WTC11 (cell line): ENCODE measurements at regions not wholly inside any gene's neighbourhood (a gene's known extent, or its start where the extent isn't known, plus 50 kb on each side); places are given as distances from the start of the nearest gene placed in this dataset.

Source experiments
- ATAC-seq: fragments of 200-7000 bp; cut with Tn5 transposase; 2 replicates; pipeline ENCODE4 v1.10.0; 2021; ENCODE audit warnings: mild to moderate bottlenecking, moderate library complexity
- CTCF ChIA-PET: fragments of 300-600 bp; sonication (Branson Sonifier 250); formaldehyde crosslinking; loops from one replicate; lab custom pipeline; 2021; ENCODE audit warnings: antibody characterized with exemption; lab: Charles Lee
- POLR2A ChIA-PET: fragments of 350-600 bp; sonication (Branson Sonifier 250); formaldehyde crosslinking; loops from one replicate; lab custom pipeline; 2021; ENCODE audit warnings: antibody characterized with exemption; lab: Charles Lee
- DNase-seq: peaks from one replicate; pipeline ENCODE4 v3.0.0; 2021; ENCODE audit warnings: low spot score
- H3K27ac Mint-ChIP-seq: 2 replicates; pipeline ENCODE4 v1.8.0; 2021; ENCODE audit warnings: mixed read lengths
- H3K27me3 Mint-ChIP-seq: 2 replicates; pipeline ENCODE4 v1.8.0; 2021; ENCODE audit warnings: low read depth, mild to moderate bottlenecking, moderate library complexity, mixed read lengths
- H3K36me3 Mint-ChIP-seq: 2 replicates; pipeline ENCODE4 v1.8.0; 2021; ENCODE audit warnings: mixed read lengths
- H3K4me1 Mint-ChIP-seq: 2 replicates; pipeline ENCODE4 v1.8.0; 2022; ENCODE audit warnings: mixed read lengths
- H3K4me3 Mint-ChIP-seq: 2 replicates; pipeline ENCODE4 v1.8.0; 2021; ENCODE audit warnings: mild to moderate bottlenecking, moderate library complexity, mixed read lengths
- H3K9me3 Mint-ChIP-seq: 2 replicates; pipeline ENCODE4 v1.8.0; 2021; ENCODE audit warnings: mixed read lengths
- ATF1 ChIP-seq: sonication (generic); formaldehyde crosslinking; IDR thresholded peaks from 2 replicates; pipeline ENCODE4 v1.8.1; 2023; ENCODE audit warnings: mild to moderate bottlenecking, moderate library complexity, missing genetic modification reagents
- ATF6 ChIP-seq: sonication (generic); formaldehyde crosslinking; IDR thresholded peaks from 2 replicates; pipeline ENCODE4 v1.8.1; 2023; ENCODE audit warnings: mild to moderate bottlenecking, missing genetic modification reagents
- CDX4 ChIP-seq: fragments of 250-450 bp; sonication (Bioruptor Pico); IDR thresholded peaks from 2 replicates; pipeline ENCODE4 v1.9.0; 2021; ENCODE audit warnings: moderate library complexity, mild to moderate bottlenecking, inconsistent platforms, borderline replicate concordance
- FOXJ3 ChIP-seq: sonication (generic); formaldehyde crosslinking; IDR thresholded peaks from 2 replicates; pipeline ENCODE4 v1.9.0; 2021; ENCODE audit warnings: missing genetic modification reagents, mild to moderate bottlenecking, borderline replicate concordance
- FOXK1 ChIP-seq: sonication (generic); formaldehyde crosslinking; IDR thresholded peaks from 2 replicates; pipeline ENCODE4 v1.8.0; 2022; ENCODE audit warnings: mild to moderate bottlenecking, moderate library complexity, missing genetic modification reagents
- GTF2I ChIP-seq: fragments of 250-450 bp; sonication (Bioruptor Pico); conservative IDR thresholded peaks from 2 replicates; pipeline ENCODE4 v1.4.0; 2021; ENCODE audit warnings: mild to moderate bottlenecking
- MYBL2 ChIP-seq: sonication (generic); formaldehyde crosslinking; IDR thresholded peaks from 2 replicates; pipeline ENCODE4 v1.8.1; 2023; ENCODE audit warnings: mild to moderate bottlenecking, moderate library complexity, missing genetic modification reagents
- PREB ChIP-seq: sonication (generic); formaldehyde crosslinking; IDR thresholded peaks from 2 replicates; pipeline ENCODE4 v1.8.1; 2022; ENCODE audit warnings: mild to moderate bottlenecking, missing genetic modification reagents, moderate library complexity, borderline replicate concordance
- RELA ChIP-seq: sonication (generic); formaldehyde crosslinking; IDR thresholded peaks from 2 replicates; pipeline ENCODE4 v1.8.1; 2022; ENCODE audit warnings: missing genetic modification reagents, mild to moderate bottlenecking, borderline replicate concordance
- TP53 ChIP-seq: sonication (generic); formaldehyde crosslinking; IDR thresholded peaks from 2 replicates; pipeline ENCODE4 v1.8.1; 2023; ENCODE audit warnings: mild to moderate bottlenecking, missing genetic modification reagents
- ZBTB21 ChIP-seq: sonication (generic); formaldehyde crosslinking; IDR thresholded peaks from 2 replicates; pipeline ENCODE4 v1.8.1; 2023; ENCODE audit warnings: mild to moderate bottlenecking, missing genetic modification reagents, borderline replicate concordance
- ZNF138 ChIP-seq: sonication (generic); formaldehyde crosslinking; conservative IDR thresholded peaks from 2 replicates; pipeline ENCODE4 v1.8.1; 2022; ENCODE audit warnings: mild to moderate bottlenecking, moderate library complexity, missing genetic modification reagents
- ZNF425 ChIP-seq: fragments of 250-450 bp; sonication (Bioruptor Pico); conservative IDR thresholded peaks from 2 replicates; pipeline ENCODE4 v1.9.0; 2021; ENCODE audit warnings: mild to moderate bottlenecking
- TF ChIP-seq, protein P1 (sequence below): sonication (generic); formaldehyde crosslinking; IDR thresholded peaks from 2 replicates; pipeline ENCODE4 v1.8.1; 2022; ENCODE audit warnings: mild to moderate bottlenecking, moderate library complexity, missing genetic modification reagents
- TF ChIP-seq, protein P2 (sequence below): sonication (generic); formaldehyde crosslinking; IDR thresholded peaks from 2 replicates; pipeline ENCODE4 v1.8.1; 2022; ENCODE audit warnings: missing genetic modification reagents, borderline replicate concordance
- TF ChIP-seq, protein P3 (sequence below): fragments of 200-600 bp; IDR thresholded peaks from 2 replicates; pipeline ENCODE4 v1.8.0; 2022; ENCODE audit warnings: antibody characterized with exemption
- TF ChIP-seq, protein P4 (sequence below): fragments of 250-450 bp; sonication (Bioruptor Pico); IDR thresholded peaks from 2 replicates; pipeline ENCODE4 v2.1.2; 2022; ENCODE audit warnings: mild to moderate bottlenecking, moderate library complexity
- TF ChIP-seq, protein P5 (sequence below): sonication (generic); formaldehyde crosslinking; IDR thresholded peaks from 2 replicates; pipeline ENCODE4 v1.8.0; 2023; ENCODE audit warnings: missing genetic modification reagents
- TF ChIP-seq, protein P6 (sequence below): sonication (generic); formaldehyde crosslinking; IDR thresholded peaks from 2 replicates; pipeline ENCODE4 v1.8.1; 2022; ENCODE audit warnings: low read depth, missing genetic modification reagents, borderline replicate concordance

- TF ChIP-seq PREB (CRISPR knock-in tag) (no peak), ATF1 (CRISPR knock-in tag) (no peak)
These were observed 103.9 kb downstream of the METRNL start (continued) for GRCh38 chr17:83183145-83183948.

DNA sequence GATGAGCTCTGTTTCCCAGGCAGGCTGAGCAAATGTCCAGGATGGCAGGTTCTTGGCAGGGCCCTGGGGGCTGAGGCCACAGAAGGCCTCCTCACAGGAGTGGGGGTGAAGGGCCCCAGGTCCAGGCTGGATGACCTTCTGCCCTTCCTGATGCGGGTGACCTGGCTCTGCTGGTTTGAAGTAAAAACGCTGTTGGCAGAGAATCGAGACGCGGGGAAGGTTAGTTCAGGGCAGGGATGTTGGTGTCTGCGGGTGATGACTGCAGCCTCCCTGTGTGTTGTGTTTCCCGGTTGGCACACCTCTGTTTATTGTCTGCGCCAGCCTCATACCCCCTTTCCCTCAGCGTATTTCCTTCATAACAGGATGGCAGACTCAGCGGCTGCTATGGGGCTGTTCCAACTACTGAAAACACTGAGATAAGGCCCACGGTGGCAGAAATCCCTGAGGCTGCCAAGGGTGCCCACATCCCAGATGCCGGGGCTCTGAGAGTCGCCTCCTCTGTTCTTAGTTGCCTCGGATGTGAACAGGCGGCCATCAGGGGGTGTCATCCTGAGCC lies 104.6 kb downstream of the METRNL start:
- Mint-ChIP-seq H3K27ac (no peak overlapping the region), H3K27me3 (peaks cover 5% of the 10 kb centered on the region; the same call in 1 of the 2 replicates), H3K4me3 (no peak overlapping the region), H3K9me3 (peaks cover 23% of the 10 kb centered on the region), H3K36me3 (no peaks in the 10 kb centered on the region), H3K4me1 (no peaks in the 10 kb centered on the region)
- no peak for DNase-seq
- ATAC-seq, result no peak
- CTCF ChIA-PET, result no interaction called here
- POLR2A ChIA-PET, result no interaction called here
- no peak for TF ChIP-seq TP53
- no peak for TF ChIP-seq FOXJ3
- TF ChIP-seq CDX4 (CRISPR knock-in tag), result no peak
- TF ChIP-seq, protein P1, sequence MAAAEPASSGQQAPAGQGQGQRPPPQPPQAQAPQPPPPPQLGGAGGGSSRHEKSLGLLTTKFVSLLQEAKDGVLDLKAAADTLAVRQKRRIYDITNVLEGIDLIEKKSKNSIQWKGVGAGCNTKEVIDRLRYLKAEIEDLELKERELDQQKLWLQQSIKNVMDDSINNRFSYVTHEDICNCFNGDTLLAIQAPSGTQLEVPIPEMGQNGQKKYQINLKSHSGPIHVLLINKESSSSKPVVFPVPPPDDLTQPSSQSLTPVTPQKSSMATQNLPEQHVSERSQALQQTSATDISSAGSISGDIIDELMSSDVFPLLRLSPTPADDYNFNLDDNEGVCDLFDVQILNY (CRISPR knock-in tag), result no peak
- TF ChIP-seq GTF2I, result no peak
- TF ChIP-seq ATF6 (CRISPR knock-in tag), result no peak
- TF ChIP-seq, protein P2, sequence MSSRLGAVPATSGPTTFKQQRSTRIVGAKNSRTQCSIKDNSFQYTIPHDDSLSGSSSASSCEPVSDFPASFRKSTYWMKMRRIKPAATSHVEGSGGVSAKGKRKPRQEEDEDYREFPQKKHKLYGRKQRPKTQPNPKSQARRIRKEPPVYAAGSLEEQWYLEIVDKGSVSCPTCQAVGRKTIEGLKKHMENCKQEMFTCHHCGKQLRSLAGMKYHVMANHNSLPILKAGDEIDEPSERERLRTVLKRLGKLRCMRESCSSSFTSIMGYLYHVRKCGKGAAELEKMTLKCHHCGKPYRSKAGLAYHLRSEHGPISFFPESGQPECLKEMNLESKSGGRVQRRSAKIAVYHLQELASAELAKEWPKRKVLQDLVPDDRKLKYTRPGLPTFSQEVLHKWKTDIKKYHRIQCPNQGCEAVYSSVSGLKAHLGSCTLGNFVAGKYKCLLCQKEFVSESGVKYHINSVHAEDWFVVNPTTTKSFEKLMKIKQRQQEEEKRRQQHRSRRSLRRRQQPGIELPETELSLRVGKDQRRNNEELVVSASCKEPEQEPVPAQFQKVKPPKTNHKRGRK, result no peak
- TF ChIP-seq, protein P3, sequence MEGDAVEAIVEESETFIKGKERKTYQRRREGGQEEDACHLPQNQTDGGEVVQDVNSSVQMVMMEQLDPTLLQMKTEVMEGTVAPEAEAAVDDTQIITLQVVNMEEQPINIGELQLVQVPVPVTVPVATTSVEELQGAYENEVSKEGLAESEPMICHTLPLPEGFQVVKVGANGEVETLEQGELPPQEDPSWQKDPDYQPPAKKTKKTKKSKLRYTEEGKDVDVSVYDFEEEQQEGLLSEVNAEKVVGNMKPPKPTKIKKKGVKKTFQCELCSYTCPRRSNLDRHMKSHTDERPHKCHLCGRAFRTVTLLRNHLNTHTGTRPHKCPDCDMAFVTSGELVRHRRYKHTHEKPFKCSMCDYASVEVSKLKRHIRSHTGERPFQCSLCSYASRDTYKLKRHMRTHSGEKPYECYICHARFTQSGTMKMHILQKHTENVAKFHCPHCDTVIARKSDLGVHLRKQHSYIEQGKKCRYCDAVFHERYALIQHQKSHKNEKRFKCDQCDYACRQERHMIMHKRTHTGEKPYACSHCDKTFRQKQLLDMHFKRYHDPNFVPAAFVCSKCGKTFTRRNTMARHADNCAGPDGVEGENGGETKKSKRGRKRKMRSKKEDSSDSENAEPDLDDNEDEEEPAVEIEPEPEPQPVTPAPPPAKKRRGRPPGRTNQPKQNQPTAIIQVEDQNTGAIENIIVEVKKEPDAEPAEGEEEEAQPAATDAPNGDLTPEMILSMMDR, result no peak
- no peak for TF ChIP-seq FOXK1 (CRISPR knock-in tag)
- TF ChIP-seq, protein P4, sequence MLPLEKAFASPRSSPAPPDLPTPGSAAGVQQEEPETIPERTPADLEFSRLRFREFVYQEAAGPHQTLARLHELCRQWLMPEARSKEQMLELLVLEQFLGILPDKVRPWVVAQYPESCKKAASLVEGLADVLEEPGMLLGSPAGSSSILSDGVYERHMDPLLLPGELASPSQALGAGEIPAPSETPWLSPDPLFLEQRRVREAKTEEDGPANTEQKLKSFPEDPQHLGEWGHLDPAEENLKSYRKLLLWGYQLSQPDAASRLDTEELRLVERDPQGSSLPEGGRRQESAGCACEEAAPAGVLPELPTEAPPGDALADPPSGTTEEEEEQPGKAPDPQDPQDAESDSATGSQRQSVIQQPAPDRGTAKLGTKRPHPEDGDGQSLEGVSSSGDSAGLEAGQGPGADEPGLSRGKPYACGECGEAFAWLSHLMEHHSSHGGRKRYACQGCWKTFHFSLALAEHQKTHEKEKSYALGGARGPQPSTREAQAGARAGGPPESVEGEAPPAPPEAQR (CRISPR knock-in tag), result no peak
- no peak for TF ChIP-seq ZNF138 (CRISPR knock-in tag)
- TF ChIP-seq ZBTB21 (CRISPR knock-in tag), result no peak
- TF ChIP-seq MYBL2 (CRISPR knock-in tag), result no peak
- TF ChIP-seq RELA (CRISPR knock-in tag), result no peak
- TF ChIP-seq, protein P5, sequence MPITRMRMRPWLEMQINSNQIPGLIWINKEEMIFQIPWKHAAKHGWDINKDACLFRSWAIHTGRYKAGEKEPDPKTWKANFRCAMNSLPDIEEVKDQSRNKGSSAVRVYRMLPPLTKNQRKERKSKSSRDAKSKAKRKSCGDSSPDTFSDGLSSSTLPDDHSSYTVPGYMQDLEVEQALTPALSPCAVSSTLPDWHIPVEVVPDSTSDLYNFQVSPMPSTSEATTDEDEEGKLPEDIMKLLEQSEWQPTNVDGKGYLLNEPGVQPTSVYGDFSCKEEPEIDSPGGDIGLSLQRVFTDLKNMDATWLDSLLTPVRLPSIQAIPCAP (CRISPR knock-in tag), result no peak
- TF ChIP-seq, protein P6, sequence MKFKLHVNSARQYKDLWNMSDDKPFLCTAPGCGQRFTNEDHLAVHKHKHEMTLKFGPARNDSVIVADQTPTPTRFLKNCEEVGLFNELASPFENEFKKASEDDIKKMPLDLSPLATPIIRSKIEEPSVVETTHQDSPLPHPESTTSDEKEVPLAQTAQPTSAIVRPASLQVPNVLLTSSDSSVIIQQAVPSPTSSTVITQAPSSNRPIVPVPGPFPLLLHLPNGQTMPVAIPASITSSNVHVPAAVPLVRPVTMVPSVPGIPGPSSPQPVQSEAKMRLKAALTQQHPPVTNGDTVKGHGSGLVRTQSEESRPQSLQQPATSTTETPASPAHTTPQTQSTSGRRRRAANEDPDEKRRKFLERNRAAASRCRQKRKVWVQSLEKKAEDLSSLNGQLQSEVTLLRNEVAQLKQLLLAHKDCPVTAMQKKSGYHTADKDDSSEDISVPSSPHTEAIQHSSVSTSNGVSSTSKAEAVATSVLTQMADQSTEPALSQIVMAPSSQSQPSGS, result no peak
- no peak for TF ChIP-seq ZNF425 (CRISPR knock-in tag)
